GM23338 (cell line): ENCODE measurements at regions not wholly inside any gene's neighbourhood (a gene's known extent, or its start where the extent isn't known, plus 50 kb on each side); places are given as distances from the start of the nearest gene placed in this dataset.

Experiments used
- ATAC-seq: fragments of 200-7000 bp; cut with Tn5 transposase; 3 replicates; pipeline ENCODE4 v1.9.1; 2020
- DNase-seq: peaks from one replicate; pipeline ENCODE4 v3.0.0-alpha.2; 2015; ENCODE audit warnings: low spot score
- H2AFZ ChIP-seq: fragments of 200-600 bp; sonication (generic); 2 replicates; pipeline ENCODE4 v1.8.0; 2016; ENCODE audit warnings: antibody characterized with exemption, mild to moderate bottlenecking, moderate library complexity
- H3F3A ChIP-seq: fragments of 200-600 bp; sonication (generic); replicated peaks from 2 replicates; pipeline ENCODE4 v1.8.0; 2017; ENCODE audit warnings: antibody characterized with exemption, mixed run types, low read depth
- H3K27ac ChIP-seq: fragments of 200-600 bp; sonication (generic); 2 replicates; pipeline ENCODE4 v1.6.1; 2016; ENCODE audit warnings: low read depth
- H3K27me3 ChIP-seq: fragments of 200-600 bp; sonication (generic); 2 replicates; pipeline ENCODE4 v1.8.0; 2016; ENCODE audit warnings: mild to moderate bottlenecking, mixed run types, moderate library complexity; ENCODE audit not compliant: insufficient read depth
- H3K36me3 ChIP-seq: fragments of 200-600 bp; sonication (generic); 2 replicates; pipeline ENCODE4 v1.8.0; 2016; ENCODE audit warnings: mild to moderate bottlenecking; ENCODE audit not compliant: insufficient read depth
- H3K4me1 ChIP-seq: fragments of 200-600 bp; sonication (generic); 2 replicates; pipeline ENCODE4 v1.8.0; 2016; ENCODE audit warnings: mild to moderate bottlenecking, moderate library complexity; ENCODE audit not compliant: insufficient read depth
- H3K4me2 ChIP-seq: fragments of 200-600 bp; sonication (generic); 2 replicates; pipeline ENCODE4 v1.7.1; 2017; ENCODE audit warnings: mixed run types
- H3K4me3 ChIP-seq: fragments of 200-600 bp; sonication (generic); 2 replicates; pipeline ENCODE4 v1.6.1; 2016; ENCODE audit warnings: mixed run types
- H3K79me2 ChIP-seq: fragments of 200-600 bp; sonication (generic); replicated peaks from 2 replicates; pipeline ENCODE4 v1.8.0; 2017; ENCODE audit warnings: mild to moderate bottlenecking; ENCODE audit not compliant: insufficient read depth
- H3K9me2 ChIP-seq: fragments of 200-600 bp; sonication (generic); 2 replicates; pipeline ENCODE4 v1.8.0; 2017; ENCODE audit not compliant: insufficient read depth
- H4K20me1 ChIP-seq: fragments of 200-600 bp; sonication (generic); replicated peaks from 2 replicates; pipeline ENCODE4 v1.8.0; 2017; ENCODE audit warnings: mild to moderate bottlenecking; ENCODE audit not compliant: insufficient read depth
- H3K27ac Mint-ChIP-seq: 2 replicates; pipeline ENCODE4 v1.8.0; 2020; ENCODE audit warnings: inconsistent platforms, mild to moderate bottlenecking, moderate library complexity, mixed read lengths
- H3K27me3 Mint-ChIP-seq: 3 replicates; pipeline ENCODE4 v1.8.0; 2022; ENCODE audit warnings: low read depth, mild to moderate bottlenecking, moderate library complexity, mixed read lengths, inconsistent platforms; ENCODE audit not compliant: insufficient read depth, poor library complexity
- H3K36me3 Mint-ChIP-seq: 3 replicates; pipeline ENCODE4 v1.8.0; 2021; ENCODE audit warnings: low read depth, mild to moderate bottlenecking, inconsistent platforms, moderate library complexity, mixed read lengths
- H3K4me1 Mint-ChIP-seq: 3 replicates; pipeline ENCODE4 v1.8.0; 2020; ENCODE audit warnings: mild to moderate bottlenecking, inconsistent platforms, mixed read lengths
- H3K4me3 Mint-ChIP-seq: 3 replicates; pipeline ENCODE4 v1.8.0; 2021; ENCODE audit warnings: moderate library complexity, mild to moderate bottlenecking, inconsistent platforms, mixed read lengths
- H3K9me3 Mint-ChIP-seq: 3 replicates; pipeline ENCODE4 v1.8.0; 2020; ENCODE audit warnings: moderate library complexity, mild to moderate bottlenecking, inconsistent platforms, mixed read lengths
- CREB1 ChIP-seq: fragments of 250-450 bp; sonication (Bioruptor Pico); IDR thresholded peaks from 2 replicates; pipeline ENCODE4 v1.5.0; 2020; ENCODE audit warnings: low read depth, mild to moderate bottlenecking, moderate library complexity
- EZH2 ChIP-seq: fragments of 200-600 bp; sonication (generic); IDR thresholded peaks from one replicate; pipeline ENCODE4 v1.8.0; 2017; ENCODE audit warnings: antibody characterized with exemption, mild to moderate bottlenecking, low read depth; ENCODE audit not compliant: unreplicated experiment
- EZH2phosphoT487 ChIP-seq: fragments of 200-600 bp; sonication (generic); IDR thresholded peaks from one replicate; pipeline ENCODE4 v1.8.1; 2018; ENCODE audit warnings: antibody characterized with exemption; ENCODE audit not compliant: unreplicated experiment
- JUNB ChIP-seq: IDR thresholded peaks from one replicate; pipeline ENCODE4 v1.6.1; 2016; ENCODE audit warnings: antibody characterized with exemption; ENCODE audit not compliant: unreplicated experiment
- NANOG ChIP-seq: IDR thresholded peaks from 2 replicates; pipeline ENCODE4 v1.6.1; 2016; ENCODE audit warnings: antibody characterized with exemption, borderline replicate concordance
- POLR2AphosphoS5 ChIP-seq: IDR thresholded peaks from 2 replicates; pipeline ENCODE4 v1.6.1; 2016; ENCODE audit warnings: antibody characterized with exemption, low read depth
- STAT1 ChIP-seq: IDR thresholded peaks from one replicate; pipeline ENCODE4 v1.6.1; 2016; ENCODE audit warnings: antibody characterized with exemption; ENCODE audit not compliant: unreplicated experiment
- ZNF114 ChIP-seq: fragments of 250-450 bp; sonication (Bioruptor Pico); IDR thresholded peaks from 2 replicates; pipeline ENCODE4 v1.5.0; 2020; ENCODE audit warnings: mild to moderate bottlenecking, moderate library complexity
- ZNF331 ChIP-seq: fragments of 250-450 bp; sonication (Bioruptor Pico); IDR thresholded peaks from 2 replicates; pipeline ENCODE4 v1.5.0; 2020; ENCODE audit warnings: low read depth, mild to moderate bottlenecking, moderate library complexity
- TF ChIP-seq, protein P1 (sequence below): IDR thresholded peaks from 2 replicates; pipeline ENCODE4 v1.6.1; 2016; ENCODE audit warnings: antibody characterized with exemption
- TF ChIP-seq, protein P2 (sequence below), 2 experiments: fragments of 200-600 bp in 1 of 2; sonication (generic) in 1 of 2; conservative IDR thresholded peaks; 2 replicates each; pipeline versions ENCODE4 v1.5.1 to v1.6.1; 2016 to 2017; ENCODE audit warnings: antibody characterized with exemption in 2 of 2, low read depth in 2 of 2, mild to moderate bottlenecking in 2 of 2, moderate library complexity in 1 of 2
- TF ChIP-seq, protein P3 (sequence below): fragments of 250-450 bp; sonication (Bioruptor Pico); IDR thresholded peaks from 2 replicates; pipeline ENCODE4 v1.5.0; 2020; ENCODE audit warnings: mild to moderate bottlenecking, moderate library complexity
- TF ChIP-seq, protein P4 (sequence below): IDR thresholded peaks from one replicate; pipeline ENCODE4 v1.6.1; 2018; ENCODE audit warnings: antibody characterized with exemption; ENCODE audit not compliant: unreplicated experiment

DNA sequence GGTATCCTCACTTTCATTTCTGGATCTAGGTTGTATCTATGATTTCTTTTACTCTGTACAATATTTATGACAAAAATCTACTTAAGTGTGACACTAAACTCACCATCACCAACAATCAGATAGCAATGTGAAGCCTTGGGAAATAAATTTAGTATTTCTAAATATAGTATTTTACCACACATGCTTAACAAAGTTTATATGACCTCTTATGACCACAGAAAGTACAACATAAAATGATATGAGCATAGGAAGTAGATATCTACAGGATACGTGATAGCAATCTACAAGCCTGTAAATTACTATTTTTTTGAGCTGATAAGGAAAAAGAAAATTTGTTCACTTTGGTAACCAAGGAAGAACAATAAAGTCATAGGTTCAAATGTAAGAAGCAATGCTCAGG lies 910.4 kb upstream of the CITED2 start:
- H3K27me3 ChIP-seq = no peaks in the 10 kb centered on the region
- H4K20me1 ChIP-seq = no peaks in the 10 kb centered on the region
- no peaks in the 10 kb centered on the region for H3K27me3 Mint-ChIP-seq
- H3K4me1 ChIP-seq = no peaks in the 10 kb centered on the region
- no peaks in the 10 kb centered on the region for H3K36me3 ChIP-seq
- H3K27ac Mint-ChIP-seq = no peak overlapping the region
- no peaks in the 10 kb centered on the region for H3K36me3 Mint-ChIP-seq
- no peak overlapping the region for H3K4me3 Mint-ChIP-seq
- 0 out of 2 replicates have a peak overlapping the region, but pooled peaks have one; percentile 11 for H2AFZ ChIP-seq
- H3K79me2 ChIP-seq = no peaks in the 10 kb centered on the region
- no peak overlapping the region for H3K27ac ChIP-seq
- H3K9me3 Mint-ChIP-seq = no peaks in the 10 kb centered on the region; the same call in 2 of the 3 replicates
- TF ChIP-seq, protein P1, sequence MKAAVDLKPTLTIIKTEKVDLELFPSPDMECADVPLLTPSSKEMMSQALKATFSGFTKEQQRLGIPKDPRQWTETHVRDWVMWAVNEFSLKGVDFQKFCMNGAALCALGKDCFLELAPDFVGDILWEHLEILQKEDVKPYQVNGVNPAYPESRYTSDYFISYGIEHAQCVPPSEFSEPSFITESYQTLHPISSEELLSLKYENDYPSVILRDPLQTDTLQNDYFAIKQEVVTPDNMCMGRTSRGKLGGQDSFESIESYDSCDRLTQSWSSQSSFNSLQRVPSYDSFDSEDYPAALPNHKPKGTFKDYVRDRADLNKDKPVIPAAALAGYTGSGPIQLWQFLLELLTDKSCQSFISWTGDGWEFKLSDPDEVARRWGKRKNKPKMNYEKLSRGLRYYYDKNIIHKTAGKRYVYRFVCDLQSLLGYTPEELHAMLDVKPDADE = no peak
- TF ChIP-seq, protein P2, sequence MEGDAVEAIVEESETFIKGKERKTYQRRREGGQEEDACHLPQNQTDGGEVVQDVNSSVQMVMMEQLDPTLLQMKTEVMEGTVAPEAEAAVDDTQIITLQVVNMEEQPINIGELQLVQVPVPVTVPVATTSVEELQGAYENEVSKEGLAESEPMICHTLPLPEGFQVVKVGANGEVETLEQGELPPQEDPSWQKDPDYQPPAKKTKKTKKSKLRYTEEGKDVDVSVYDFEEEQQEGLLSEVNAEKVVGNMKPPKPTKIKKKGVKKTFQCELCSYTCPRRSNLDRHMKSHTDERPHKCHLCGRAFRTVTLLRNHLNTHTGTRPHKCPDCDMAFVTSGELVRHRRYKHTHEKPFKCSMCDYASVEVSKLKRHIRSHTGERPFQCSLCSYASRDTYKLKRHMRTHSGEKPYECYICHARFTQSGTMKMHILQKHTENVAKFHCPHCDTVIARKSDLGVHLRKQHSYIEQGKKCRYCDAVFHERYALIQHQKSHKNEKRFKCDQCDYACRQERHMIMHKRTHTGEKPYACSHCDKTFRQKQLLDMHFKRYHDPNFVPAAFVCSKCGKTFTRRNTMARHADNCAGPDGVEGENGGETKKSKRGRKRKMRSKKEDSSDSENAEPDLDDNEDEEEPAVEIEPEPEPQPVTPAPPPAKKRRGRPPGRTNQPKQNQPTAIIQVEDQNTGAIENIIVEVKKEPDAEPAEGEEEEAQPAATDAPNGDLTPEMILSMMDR (conservative IDR thresholded peaks at IDR 0.05; ENCODE audit: low read depth in 2 of 2) = no peak
- TF ChIP-seq EZH2phosphoT487 (no peak), POLR2AphosphoS5 (no peak), EZH2 (no peak), CREB1 (CRISPR knock-in tag) (no peak), ZNF331 (CRISPR knock-in tag) (no peak), STAT1 (no peak), NANOG (no peak), JUNB (no peak), ZNF114 (CRISPR knock-in tag) (no peak)
- TF ChIP-seq, protein P3, sequence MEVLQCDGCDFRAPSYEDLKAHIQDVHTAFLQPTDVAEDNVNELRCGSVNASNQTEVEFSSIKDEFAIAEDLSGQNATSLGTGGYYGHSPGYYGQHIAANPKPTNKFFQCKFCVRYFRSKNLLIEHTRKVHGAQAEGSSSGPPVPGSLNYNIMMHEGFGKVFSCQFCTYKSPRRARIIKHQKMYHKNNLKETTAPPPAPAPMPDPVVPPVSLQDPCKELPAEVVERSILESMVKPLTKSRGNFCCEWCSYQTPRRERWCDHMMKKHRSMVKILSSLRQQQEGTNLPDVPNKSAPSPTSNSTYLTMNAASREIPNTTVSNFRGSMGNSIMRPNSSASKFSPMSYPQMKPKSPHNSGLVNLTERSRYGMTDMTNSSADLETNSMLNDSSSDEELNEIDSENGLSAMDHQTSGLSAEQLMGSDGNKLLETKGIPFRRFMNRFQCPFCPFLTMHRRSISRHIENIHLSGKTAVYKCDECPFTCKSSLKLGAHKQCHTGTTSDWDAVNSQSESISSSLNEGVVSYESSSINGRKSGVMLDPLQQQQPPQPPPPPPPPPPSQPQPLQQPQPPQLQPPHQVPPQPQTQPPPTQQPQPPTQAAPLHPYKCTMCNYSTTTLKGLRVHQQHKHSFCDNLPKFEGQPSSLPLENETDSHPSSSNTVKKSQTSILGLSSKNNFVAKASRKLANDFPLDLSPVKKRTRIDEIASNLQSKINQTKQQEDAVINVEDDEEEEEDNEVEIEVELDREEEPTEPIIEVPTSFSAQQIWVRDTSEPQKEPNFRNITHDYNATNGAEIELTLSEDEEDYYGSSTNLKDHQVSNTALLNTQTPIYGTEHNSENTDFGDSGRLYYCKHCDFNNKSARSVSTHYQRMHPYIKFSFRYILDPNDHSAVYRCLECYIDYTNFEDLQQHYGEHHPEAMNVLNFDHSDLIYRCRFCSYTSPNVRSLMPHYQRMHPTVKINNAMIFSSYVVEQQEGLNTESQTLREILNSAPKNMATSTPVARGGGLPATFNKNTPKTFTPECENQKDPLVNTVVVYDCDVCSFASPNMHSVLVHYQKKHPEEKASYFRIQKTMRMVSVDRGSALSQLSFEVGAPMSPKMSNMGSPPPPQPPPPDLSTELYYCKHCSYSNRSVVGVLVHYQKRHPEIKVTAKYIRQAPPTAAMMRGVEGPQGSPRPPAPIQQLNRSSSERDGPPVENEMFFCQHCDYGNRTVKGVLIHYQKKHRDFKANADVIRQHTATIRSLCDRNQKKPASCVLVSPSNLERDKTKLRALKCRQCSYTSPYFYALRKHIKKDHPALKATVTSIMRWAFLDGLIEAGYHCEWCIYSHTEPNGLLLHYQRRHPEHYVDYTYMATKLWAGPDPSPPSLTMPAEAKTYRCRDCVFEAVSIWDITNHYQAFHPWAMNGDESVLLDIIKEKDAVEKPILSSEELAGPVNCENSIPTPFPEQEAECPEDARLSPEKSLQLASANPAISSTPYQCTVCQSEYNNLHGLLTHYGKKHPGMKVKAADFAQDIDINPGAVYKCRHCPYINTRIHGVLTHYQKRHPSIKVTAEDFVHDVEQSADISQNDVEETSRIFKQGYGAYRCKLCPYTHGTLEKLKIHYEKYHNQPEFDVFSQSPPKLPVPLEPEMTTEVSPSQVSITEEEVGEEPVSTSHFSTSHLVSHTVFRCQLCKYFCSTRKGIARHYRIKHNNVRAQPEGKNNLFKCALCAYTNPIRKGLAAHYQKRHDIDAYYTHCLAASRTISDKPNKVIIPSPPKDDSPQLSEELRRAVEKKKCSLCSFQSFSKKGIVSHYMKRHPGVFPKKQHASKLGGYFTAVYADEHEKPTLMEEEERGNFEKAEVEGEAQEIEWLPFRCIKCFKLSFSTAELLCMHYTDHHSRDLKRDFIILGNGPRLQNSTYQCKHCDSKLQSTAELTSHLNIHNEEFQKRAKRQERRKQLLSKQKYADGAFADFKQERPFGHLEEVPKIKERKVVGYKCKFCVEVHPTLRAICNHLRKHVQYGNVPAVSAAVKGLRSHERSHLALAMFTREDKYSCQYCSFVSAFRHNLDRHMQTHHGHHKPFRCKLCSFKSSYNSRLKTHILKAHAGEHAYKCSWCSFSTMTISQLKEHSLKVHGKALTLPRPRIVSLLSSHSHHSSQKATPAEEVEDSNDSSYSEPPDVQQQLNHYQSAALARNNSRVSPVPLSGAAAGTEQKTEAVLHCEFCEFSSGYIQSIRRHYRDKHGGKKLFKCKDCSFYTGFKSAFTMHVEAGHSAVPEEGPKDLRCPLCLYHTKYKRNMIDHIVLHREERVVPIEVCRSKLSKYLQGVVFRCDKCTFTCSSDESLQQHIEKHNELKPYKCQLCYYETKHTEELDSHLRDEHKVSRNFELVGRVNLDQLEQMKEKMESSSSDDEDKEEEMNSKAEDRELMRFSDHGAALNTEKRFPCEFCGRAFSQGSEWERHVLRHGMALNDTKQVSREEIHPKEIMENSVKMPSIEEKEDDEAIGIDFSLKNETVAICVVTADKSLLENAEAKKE (CRISPR knock-in tag) = no peak
- TF ChIP-seq, protein P4, sequence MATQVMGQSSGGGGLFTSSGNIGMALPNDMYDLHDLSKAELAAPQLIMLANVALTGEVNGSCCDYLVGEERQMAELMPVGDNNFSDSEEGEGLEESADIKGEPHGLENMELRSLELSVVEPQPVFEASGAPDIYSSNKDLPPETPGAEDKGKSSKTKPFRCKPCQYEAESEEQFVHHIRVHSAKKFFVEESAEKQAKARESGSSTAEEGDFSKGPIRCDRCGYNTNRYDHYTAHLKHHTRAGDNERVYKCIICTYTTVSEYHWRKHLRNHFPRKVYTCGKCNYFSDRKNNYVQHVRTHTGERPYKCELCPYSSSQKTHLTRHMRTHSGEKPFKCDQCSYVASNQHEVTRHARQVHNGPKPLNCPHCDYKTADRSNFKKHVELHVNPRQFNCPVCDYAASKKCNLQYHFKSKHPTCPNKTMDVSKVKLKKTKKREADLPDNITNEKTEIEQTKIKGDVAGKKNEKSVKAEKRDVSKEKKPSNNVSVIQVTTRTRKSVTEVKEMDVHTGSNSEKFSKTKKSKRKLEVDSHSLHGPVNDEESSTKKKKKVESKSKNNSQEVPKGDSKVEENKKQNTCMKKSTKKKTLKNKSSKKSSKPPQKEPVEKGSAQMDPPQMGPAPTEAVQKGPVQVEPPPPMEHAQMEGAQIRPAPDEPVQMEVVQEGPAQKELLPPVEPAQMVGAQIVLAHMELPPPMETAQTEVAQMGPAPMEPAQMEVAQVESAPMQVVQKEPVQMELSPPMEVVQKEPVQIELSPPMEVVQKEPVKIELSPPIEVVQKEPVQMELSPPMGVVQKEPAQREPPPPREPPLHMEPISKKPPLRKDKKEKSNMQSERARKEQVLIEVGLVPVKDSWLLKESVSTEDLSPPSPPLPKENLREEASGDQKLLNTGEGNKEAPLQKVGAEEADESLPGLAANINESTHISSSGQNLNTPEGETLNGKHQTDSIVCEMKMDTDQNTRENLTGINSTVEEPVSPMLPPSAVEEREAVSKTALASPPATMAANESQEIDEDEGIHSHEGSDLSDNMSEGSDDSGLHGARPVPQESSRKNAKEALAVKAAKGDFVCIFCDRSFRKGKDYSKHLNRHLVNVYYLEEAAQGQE = no peak
- no peaks in the 10 kb centered on the region for H3F3A ChIP-seq
- no peaks in the 10 kb centered on the region for H3K9me2 ChIP-seq
- ATAC-seq = no peak
- no peaks in the 10 kb centered on the region for H3K4me1 Mint-ChIP-seq
- H3K4me2 ChIP-seq = no peak overlapping the region
- DNase-seq = no peak
- no peak overlapping the region for H3K4me3 ChIP-seq
